ENCODE measurements at regions not wholly inside any gene's neighbourhood (a gene's known extent, or its start where the extent isn't known, plus 50 kb on each side); places are given as distances from the start of the nearest gene placed in this dataset.

- no peak overlapping the region for H3K4me3 ChIP-seq
- no peak overlapping the region for H3K27ac ChIP-seq
- H3K36me3 ChIP-seq, result no peaks in the 10 kb centered on the region
- ATAC-seq (no peak), DNase-seq (no peak)
- intact Hi-C loops (cut with DNase I), result no loop called here
- TF ChIP-seq POLR2A (IDR thresholded peaks at IDR 0.05), result no peak
- TF ChIP-seq, protein P1, sequence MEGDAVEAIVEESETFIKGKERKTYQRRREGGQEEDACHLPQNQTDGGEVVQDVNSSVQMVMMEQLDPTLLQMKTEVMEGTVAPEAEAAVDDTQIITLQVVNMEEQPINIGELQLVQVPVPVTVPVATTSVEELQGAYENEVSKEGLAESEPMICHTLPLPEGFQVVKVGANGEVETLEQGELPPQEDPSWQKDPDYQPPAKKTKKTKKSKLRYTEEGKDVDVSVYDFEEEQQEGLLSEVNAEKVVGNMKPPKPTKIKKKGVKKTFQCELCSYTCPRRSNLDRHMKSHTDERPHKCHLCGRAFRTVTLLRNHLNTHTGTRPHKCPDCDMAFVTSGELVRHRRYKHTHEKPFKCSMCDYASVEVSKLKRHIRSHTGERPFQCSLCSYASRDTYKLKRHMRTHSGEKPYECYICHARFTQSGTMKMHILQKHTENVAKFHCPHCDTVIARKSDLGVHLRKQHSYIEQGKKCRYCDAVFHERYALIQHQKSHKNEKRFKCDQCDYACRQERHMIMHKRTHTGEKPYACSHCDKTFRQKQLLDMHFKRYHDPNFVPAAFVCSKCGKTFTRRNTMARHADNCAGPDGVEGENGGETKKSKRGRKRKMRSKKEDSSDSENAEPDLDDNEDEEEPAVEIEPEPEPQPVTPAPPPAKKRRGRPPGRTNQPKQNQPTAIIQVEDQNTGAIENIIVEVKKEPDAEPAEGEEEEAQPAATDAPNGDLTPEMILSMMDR (IDR thresholded peaks at IDR 0.05), result no peak
- H3K9me3 ChIP-seq, result no peaks in the 10 kb centered on the region
- 89 to 96% (median 92%) methylated on average over 3 of the region's 3 CpGs for WGBS, 4 donors
- no peaks in the 10 kb centered on the region for H3K4me1 ChIP-seq
- no peaks in the 10 kb centered on the region for H3K27me3 ChIP-seq
Observed at GRCh38 chr12:88935856-88936255, 355.6 kb upstream of the KITLG start.

GRCh38 chr12:88934163-88934747, 354.0 kb upstream of the KITLG start:
- ATAC-seq, result no peak
- Histone ChIP-seq H3K4me1 (no peaks in the 10 kb centered on the region), H3K27me3 (no peaks in the 10 kb centered on the region), H3K36me3 (no peaks in the 10 kb centered on the region), H3K27ac (no peak overlapping the region), H3K9me3 (no peaks in the 10 kb centered on the region), H3K4me3 (no peak overlapping the region)
- intact Hi-C loops (cut with DNase I), result no loop called here
- WGBS, 4 donors, result 89 to 92% (median 89%) methylated on average over 3 of the region's 3 CpGs
- no peak for DNase-seq
- no peak for TF ChIP-seq POLR2A (IDR thresholded peaks at IDR 0.05)
- TF ChIP-seq, protein P1 (IDR thresholded peaks at IDR 0.05), result no peak

GRCh38 chr12:88932457-88932856, 352.2 kb upstream of the KITLG start:
- H3K27me3 ChIP-seq, result no peaks in the 10 kb centered on the region
- no peaks in the 10 kb centered on the region for H3K36me3 ChIP-seq
- no peak for TF ChIP-seq POLR2A (IDR thresholded peaks at IDR 0.05)
- TF ChIP-seq, protein P1 (IDR thresholded peaks at IDR 0.05), result no peak
- 89 to 95% (median 89%) methylated on average over 2 of the region's 2 CpGs for WGBS, 4 donors
- no peaks in the 10 kb centered on the region for H3K4me1 ChIP-seq
- H3K9me3 ChIP-seq, result no peaks in the 10 kb centered on the region
- H3K4me3 ChIP-seq, result no peak overlapping the region
- intact Hi-C loops (cut with DNase I), result no loop called here
- H3K27ac ChIP-seq, result no peak overlapping the region
- no peak for DNase-seq
- ATAC-seq, result no peak

DNA sequence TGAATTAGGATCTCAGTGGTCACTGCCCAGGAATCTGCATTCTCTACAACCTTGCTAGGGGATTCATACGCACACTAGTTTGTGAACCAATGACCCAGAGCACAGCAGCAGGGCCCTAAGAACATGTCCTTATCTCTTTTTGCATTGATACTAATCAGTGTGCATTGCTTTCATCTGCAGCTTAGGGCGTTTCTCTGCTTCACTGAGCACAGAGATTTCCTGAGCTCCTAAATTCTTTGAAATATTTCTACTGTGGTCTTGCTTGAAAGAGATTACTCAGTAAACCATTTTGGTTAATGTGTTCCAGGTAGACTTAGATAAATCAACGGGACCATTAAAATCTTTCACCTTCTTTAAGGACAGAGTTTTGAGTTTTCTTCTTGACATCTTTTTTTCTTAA, 351.3 kb upstream of the KITLG start:
- Histone ChIP-seq H3K27me3 (no peaks in the 10 kb centered on the region), H3K4me1 (no peaks in the 10 kb centered on the region), H3K4me3 (no peak overlapping the region), H3K36me3 (no peaks in the 10 kb centered on the region), H3K9me3 (no peaks in the 10 kb centered on the region), H3K27ac (no peak overlapping the region)
- 75 to 77% (median 75%) methylated on average over 3 of the region's 3 CpGs for WGBS, 4 donors
- ATAC-seq (no peak), DNase-seq (no peak)
- intact Hi-C loops (cut with DNase I), result no loop called here
- TF ChIP-seq POLR2A (IDR thresholded peaks at IDR 0.05), result no peak
- TF ChIP-seq, protein P1 (IDR thresholded peaks at IDR 0.05), result no peak

Measured in heart left ventricle (tissue), 16 donors.